Memory B cell (primary cell): ENCODE measurements at regions not wholly inside any gene's neighbourhood (a gene's known extent, or its start where the extent isn't known, plus 50 kb on each side); places are given as distances from the start of the nearest gene placed in this dataset.

Experiments used
- ATAC-seq: fragments of 150-1000 bp; cut with Tn5 transposase; 2 replicates; pipeline ENCODE4 v1.10.0; 2021; ENCODE audit warnings: low read depth, mild to moderate bottlenecking, moderate library complexity
- DNase-seq, 2 donors: peaks; one replicate each; pipeline ENCODE4 v3.0.0; 2022; ENCODE audit warnings: low spot score in 2 of 2
- H3K27ac Mint-ChIP-seq: one replicate; pipeline ENCODE4 v1.8.0; 2022; ENCODE audit warnings: mild to moderate bottlenecking, moderate library complexity, mixed read lengths
- H3K27me3 Mint-ChIP-seq: one replicate; pipeline ENCODE4 v1.8.0; 2022; ENCODE audit warnings: mixed read lengths
- H3K36me3 Mint-ChIP-seq: one replicate; pipeline ENCODE4 v1.8.0; 2022; ENCODE audit warnings: mild to moderate bottlenecking, mixed read lengths
- H3K4me1 Mint-ChIP-seq: one replicate; pipeline ENCODE4 v1.8.0; 2022; ENCODE audit warnings: mixed read lengths
- H3K4me3 Mint-ChIP-seq: one replicate; pipeline ENCODE4 v1.8.0; 2022; ENCODE audit warnings: mild to moderate bottlenecking, moderate library complexity, mixed read lengths
- H3K9me3 Mint-ChIP-seq: one replicate; pipeline ENCODE4 v1.8.0; 2022; ENCODE audit warnings: mixed read lengths

GRCh38 chr4:138892483-138893407 is 122.8 kb upstream of the NOCT start:
- H3K27me3 Mint-ChIP-seq: peaks cover 10% of the 10 kb centered on the region
- H3K9me3 Mint-ChIP-seq: no peaks in the 10 kb centered on the region
- DNase-seq (no peak), ATAC-seq (no peak)
- H3K36me3 Mint-ChIP-seq: no peaks in the 10 kb centered on the region
- H3K4me3 Mint-ChIP-seq: no peak overlapping the region
- no peak overlapping the region for H3K27ac Mint-ChIP-seq
- H3K4me1 Mint-ChIP-seq: peaks cover 3% of the 10 kb centered on the region

DNA sequence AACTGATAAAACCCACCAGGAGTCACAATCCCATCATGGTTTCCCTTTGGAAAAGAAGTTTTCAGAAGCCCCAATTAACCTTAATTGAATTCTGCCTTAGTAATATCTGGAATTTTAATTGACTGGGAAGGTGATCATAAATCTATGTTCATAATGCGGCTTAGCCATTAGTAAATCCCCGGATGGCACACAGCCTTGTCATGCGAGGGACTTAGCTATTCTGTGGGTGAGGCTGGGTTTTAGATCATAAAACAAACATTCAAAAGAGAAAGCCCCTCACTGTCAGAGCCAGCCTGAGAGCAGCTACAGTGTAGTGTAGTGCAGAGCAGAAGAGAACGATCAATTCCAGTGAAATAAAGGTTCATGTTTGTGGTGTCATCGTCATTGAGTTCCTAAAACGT is 124.0 kb upstream of the NOCT start:
- H3K4me3 Mint-ChIP-seq: no peak overlapping the region
- H3K9me3 Mint-ChIP-seq: no peaks in the 10 kb centered on the region
- peaks cover 3% of the 10 kb centered on the region for H3K4me1 Mint-ChIP-seq
- ATAC-seq (no peak), DNase-seq (no peak)
- no peak overlapping the region for H3K27ac Mint-ChIP-seq
- H3K27me3 Mint-ChIP-seq: peaks cover 10% of the 10 kb centered on the region
- H3K36me3 Mint-ChIP-seq: no peaks in the 10 kb centered on the region

GRCh38 chr4:138890891-138891570 is 124.5 kb upstream of the NOCT start:
- Mint-ChIP-seq H3K4me3 (no peak overlapping the region), H3K36me3 (no peaks in the 10 kb centered on the region), H3K9me3 (no peaks in the 10 kb centered on the region), H3K4me1 (peaks cover 3% of the 10 kb centered on the region), H3K27me3 (peaks cover 9% of the 10 kb centered on the region), H3K27ac (no peak overlapping the region)
- ATAC-seq (no peak), DNase-seq (no peak)

DNA sequence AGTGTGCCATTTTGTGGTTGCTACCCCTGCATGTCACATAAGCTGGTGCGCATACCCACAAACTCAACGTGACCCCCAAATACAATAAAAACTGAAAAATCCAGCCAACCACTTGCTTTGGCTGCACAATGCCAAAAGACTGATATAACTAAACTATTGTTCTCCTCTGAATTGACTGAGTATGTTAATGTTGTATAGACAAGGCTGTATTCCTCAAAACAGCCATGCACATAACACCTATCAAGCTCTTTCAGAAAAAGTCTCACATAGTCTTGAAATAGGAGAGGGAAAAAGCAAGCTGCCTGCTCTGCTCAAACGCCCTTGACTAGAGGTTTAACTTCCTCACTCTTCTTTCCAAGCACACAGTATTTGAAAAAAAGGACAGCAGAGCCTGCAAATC is 126.4 kb upstream of the NOCT start:
- peaks cover 7% of the 10 kb centered on the region for H3K27me3 Mint-ChIP-seq
- peaks cover 3% of the 10 kb centered on the region for H3K4me1 Mint-ChIP-seq
- H3K9me3 Mint-ChIP-seq: no peaks in the 10 kb centered on the region
- ATAC-seq (no peak), DNase-seq (no peak)
- H3K4me3 Mint-ChIP-seq: no peak overlapping the region
- H3K27ac Mint-ChIP-seq: no peak overlapping the region
- no peaks in the 10 kb centered on the region for H3K36me3 Mint-ChIP-seq

DNA sequence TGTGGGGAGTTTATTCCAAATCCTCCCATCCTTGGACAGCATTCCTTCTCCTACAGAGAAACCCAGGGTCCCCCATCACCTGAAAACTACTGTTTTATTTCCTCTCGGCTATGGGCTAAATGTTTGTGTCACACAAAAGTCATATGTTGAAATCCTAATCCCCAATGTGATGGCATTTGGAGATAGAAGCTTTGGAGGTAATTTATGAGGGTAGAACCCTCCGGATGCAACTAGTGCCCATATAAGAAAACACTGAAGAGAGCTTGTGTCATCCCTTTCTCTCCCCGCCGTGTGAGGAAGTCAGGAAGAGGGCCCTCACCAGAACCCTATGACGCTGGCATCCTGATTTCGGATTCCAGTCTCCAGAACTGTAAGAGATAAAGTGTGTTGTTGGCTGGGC is 127.8 kb upstream of the NOCT start:
- DNase-seq (no peak), ATAC-seq (no peak)
- Mint-ChIP-seq H3K27me3 (peaks cover 7% of the 10 kb centered on the region), H3K36me3 (no peaks in the 10 kb centered on the region), H3K9me3 (no peaks in the 10 kb centered on the region), H3K4me1 (peaks cover 3% of the 10 kb centered on the region), H3K27ac (no peak overlapping the region), H3K4me3 (no peak overlapping the region)

GRCh38 chr4:138887341-138887740 is 128.2 kb upstream of the NOCT start:
- peaks cover 7% of the 10 kb centered on the region for H3K27me3 Mint-ChIP-seq
- DNase-seq: no peak
- H3K4me3 Mint-ChIP-seq: no peak overlapping the region
- no peak for ATAC-seq
- no peak overlapping the region for H3K27ac Mint-ChIP-seq
- H3K36me3 Mint-ChIP-seq: no peaks in the 10 kb centered on the region
- peaks cover under 1% of the 10 kb centered on the region for H3K4me1 Mint-ChIP-seq
- H3K9me3 Mint-ChIP-seq: no peaks in the 10 kb centered on the region

- no peak for ATAC-seq
- H3K27me3 Mint-ChIP-seq: peaks cover 5% of the 10 kb centered on the region
- no peaks in the 10 kb centered on the region for H3K4me1 Mint-ChIP-seq
- no peak overlapping the region for H3K4me3 Mint-ChIP-seq
- no peak for DNase-seq
- H3K36me3 Mint-ChIP-seq: no peaks in the 10 kb centered on the region
- no peaks in the 10 kb centered on the region for H3K9me3 Mint-ChIP-seq
- no peak overlapping the region for H3K27ac Mint-ChIP-seq
Measured at GRCh38 chr4:138879757-138880156, 135.8 kb upstream of the NOCT start.

GRCh38 chr4:138875891-138876608 is 139.5 kb upstream of the NOCT start:
- Mint-ChIP-seq H3K4me1 (no peaks in the 10 kb centered on the region), H3K36me3 (no peaks in the 10 kb centered on the region), H3K27me3 (peaks cover 14% of the 10 kb centered on the region), H3K9me3 (no peaks in the 10 kb centered on the region), H3K27ac (no peak overlapping the region), H3K4me3 (no peak overlapping the region)
- ATAC-seq (no peak), DNase-seq (no peak)

- DNase-seq (no peak), ATAC-seq (no peak)
- Mint-ChIP-seq H3K27me3 (peaks cover 15% of the 10 kb centered on the region), H3K4me1 (no peaks in the 10 kb centered on the region), H3K9me3 (no peaks in the 10 kb centered on the region), H3K27ac (no peak overlapping the region), H3K36me3 (no peaks in the 10 kb centered on the region), H3K4me3 (no peak overlapping the region)
Measured at GRCh38 chr4:138871555-138871875, 144.1 kb upstream of the NOCT start.

DNA sequence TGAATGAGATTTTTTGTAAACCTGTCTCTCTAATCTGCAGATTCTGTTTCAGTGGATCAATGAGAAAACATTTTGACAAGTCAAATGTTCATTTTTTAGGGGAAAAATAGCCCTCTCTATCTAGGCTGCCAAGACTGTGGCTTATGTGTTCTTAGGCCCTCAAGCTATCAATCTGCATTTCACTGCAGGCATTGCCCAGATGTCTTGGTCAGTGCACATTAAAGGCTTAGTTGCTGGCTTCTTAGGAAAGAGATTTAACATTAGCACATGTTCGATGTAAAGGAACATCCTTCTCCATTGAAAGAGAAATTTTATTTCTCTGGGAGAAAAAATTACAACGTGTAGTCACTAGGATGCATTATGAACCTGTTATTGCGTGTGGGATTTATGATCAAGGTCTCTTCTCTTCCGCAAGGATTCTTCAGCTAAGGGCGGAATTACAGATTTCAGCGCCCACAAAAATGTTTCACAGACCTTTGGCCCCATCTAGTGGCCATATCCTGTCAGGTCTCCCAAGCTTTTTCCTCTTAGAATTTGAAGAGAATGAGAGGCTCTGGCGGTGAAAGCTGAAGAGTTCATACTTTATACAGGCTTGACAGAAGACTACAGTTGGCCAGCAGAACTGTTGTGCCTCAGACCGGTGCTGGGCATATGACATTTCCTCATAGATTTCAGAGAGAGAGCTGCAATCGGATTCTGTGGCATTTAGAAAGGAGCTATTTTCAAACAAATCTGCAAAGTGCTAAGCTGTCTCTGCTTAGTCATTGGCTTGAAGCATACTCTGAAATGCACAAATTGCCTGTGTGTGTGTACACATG is 144.6 kb upstream of the NOCT start:
- Mint-ChIP-seq H3K36me3 (no peaks in the 10 kb centered on the region), H3K9me3 (no peaks in the 10 kb centered on the region), H3K4me1 (no peaks in the 10 kb centered on the region), H3K27me3 (peaks cover 15% of the 10 kb centered on the region), H3K4me3 (no peak overlapping the region), H3K27ac (no peak overlapping the region)
- ATAC-seq (peak; percentile 46), DNase-seq (peak; percentile 49 to 51)

- ATAC-seq (no peak), DNase-seq (no peak)
- no peaks in the 10 kb centered on the region for H3K36me3 Mint-ChIP-seq
- H3K27ac Mint-ChIP-seq: no peak overlapping the region
- no peaks in the 10 kb centered on the region for H3K9me3 Mint-ChIP-seq
- H3K27me3 Mint-ChIP-seq: peaks cover 12% of the 10 kb centered on the region
- no peaks in the 10 kb centered on the region for H3K4me1 Mint-ChIP-seq
- H3K4me3 Mint-ChIP-seq: no peak overlapping the region
Measured at GRCh38 chr4:138869631-138870030, 145.9 kb upstream of the NOCT start.

- Mint-ChIP-seq H3K9me3 (no peaks in the 10 kb centered on the region), H3K27ac (no peak overlapping the region), H3K4me3 (no peak overlapping the region), H3K4me1 (no peaks in the 10 kb centered on the region), H3K27me3 (peaks cover 12% of the 10 kb centered on the region), H3K36me3 (no peaks in the 10 kb centered on the region)
- ATAC-seq: no peak
- DNase-seq: no peak
Measured at GRCh38 chr4:138869165-138869564, 146.4 kb upstream of the NOCT start.

DNA sequence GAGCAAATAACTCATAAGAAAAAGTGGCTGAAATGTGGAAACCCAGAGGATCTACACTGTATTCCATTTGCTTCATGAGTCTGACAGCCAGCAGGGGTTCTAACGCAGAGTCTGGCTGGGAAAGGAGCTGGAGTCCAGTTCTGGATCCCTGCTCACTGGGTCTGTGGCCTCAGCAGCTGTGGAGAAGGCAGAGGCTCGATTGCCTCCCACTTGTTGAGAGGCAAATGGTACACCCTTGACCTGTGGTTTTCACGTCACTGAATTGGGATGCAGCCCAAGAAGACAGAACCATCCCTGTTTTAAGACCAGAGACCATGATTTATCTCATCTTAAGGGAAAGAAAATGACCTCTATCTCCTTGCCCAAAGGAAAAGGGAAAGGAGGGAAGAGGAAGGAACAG is 147.0 kb upstream of the NOCT start:
- Mint-ChIP-seq H3K27me3 (peaks cover 9% of the 10 kb centered on the region), H3K36me3 (no peaks in the 10 kb centered on the region), H3K9me3 (no peaks in the 10 kb centered on the region), H3K4me3 (no peak overlapping the region), H3K4me1 (no peaks in the 10 kb centered on the region), H3K27ac (no peak overlapping the region)
- DNase-seq (no peak), ATAC-seq (no peak)

GRCh38 chr4:138867404-138867803 is 148.2 kb upstream of the NOCT start:
- ATAC-seq (no peak), DNase-seq (no peak)
- Mint-ChIP-seq H3K27me3 (peaks cover 6% of the 10 kb centered on the region), H3K9me3 (no peaks in the 10 kb centered on the region), H3K4me1 (no peaks in the 10 kb centered on the region), H3K27ac (no peak overlapping the region), H3K4me3 (no peak overlapping the region), H3K36me3 (no peaks in the 10 kb centered on the region)
